Left lung (tissue), 4 donors: ENCODE measurements at regions not wholly inside any gene's neighbourhood (a gene's known extent, or its start where the extent isn't known, plus 50 kb on each side); places are given as distances from the start of the nearest gene placed in this dataset.

Source experiments
- ATAC-seq: fragments of 200-7000 bp; cut with Tn5 transposase; one replicate; pipeline ENCODE4 v1.9.1; 2020; ENCODE audit warnings: moderate library complexity
- DNase-seq, 4 donors: peaks; one replicate each; pipeline ENCODE4 v3.0.0-alpha.2; 2013 to 2020
- H3K27ac ChIP-seq, 2 donors: fragments of 200-600 bp; sonication (generic) in 1 of 2; one replicate each; pipeline versions ENCODE4 v1.5.0 to v1.8.0; 2020 to 2021
- H3K27me3 ChIP-seq, 2 donors: fragments of 200-600 bp; sonication (generic) in 1 of 2; one replicate each; pipeline versions ENCODE4 v1.5.0 to v1.8.0; 2020 to 2021
- H3K36me3 ChIP-seq, 2 donors: fragments of 200-600 bp; sonication (generic) in 1 of 2; one replicate each; pipeline versions ENCODE4 v1.5.0 to v1.8.0; 2020 to 2021
- H3K4me1 ChIP-seq, 2 donors: fragments of 200-600 bp; one replicate each; pipeline ENCODE4 v1.8.0; 2021
- H3K4me3 ChIP-seq, 2 donors: fragments of 200-600 bp; sonication (generic) in 1 of 2; one replicate each; pipeline versions ENCODE4 v1.5.0 to v1.8.0; 2020 to 2021; ENCODE audit warnings: mild to moderate bottlenecking in 1 of 2
- H3K9me3 ChIP-seq, 2 donors: fragments of 200-600 bp; sonication (generic) in 1 of 2; one replicate each; pipeline versions ENCODE4 v1.5.0 to v1.8.0; 2020 to 2021
- CTCF ChIP-seq, 2 donors: fragments of 200-600 bp; sonication (generic) in 1 of 2; IDR thresholded peaks; one replicate each; pipeline versions ENCODE4 v1.5.0 to v1.8.0; 2021; ENCODE audit warnings: antibody characterized with exemption in 2 of 2
- intact Hi-C, 2 donors: fragments of 100-400 bp; cut with DNase I; formaldehyde crosslinking; loops; one replicate each; pipeline versions ENCODE4 v1.11.2 to v1.14.2; 2022
- donor health status: DM: no; HTN: yes; CAD: no.
- donor health status: DM: no; HTN: no; CAD: no.

- Histone ChIP-seq H3K4me1 (no peaks in the 10 kb centered on the region), H3K27me3 (no peaks in the 10 kb centered on the region), H3K4me3 (no peak overlapping the region), H3K36me3 (no peaks in the 10 kb centered on the region), H3K27ac (no peak overlapping the region), H3K9me3 (no peaks in the 10 kb centered on the region)
- intact Hi-C loops, result no loop called here
- DNase-seq (no peak), ATAC-seq (no peak)
- no peak for TF ChIP-seq CTCF (IDR thresholded peaks at IDR 0.05)
Measured at GRCh38 chr13:81058211-81058915, 717.4 kb upstream of the SPRY2 start.

GRCh38 chr13:81051873-81052272, 710.9 kb upstream of the SPRY2 start:
- no peaks in the 10 kb centered on the region for H3K4me1 ChIP-seq
- H3K9me3 ChIP-seq, result no peaks in the 10 kb centered on the region
- intact Hi-C loops, result no loop called here
- no peak overlapping the region for H3K4me3 ChIP-seq
- no peaks in the 10 kb centered on the region for H3K27me3 ChIP-seq
- TF ChIP-seq CTCF (IDR thresholded peaks at IDR 0.05), result no peak
- H3K36me3 ChIP-seq, result no peaks in the 10 kb centered on the region
- ATAC-seq (no peak), DNase-seq (no peak)
- no peak overlapping the region for H3K27ac ChIP-seq

- Histone ChIP-seq H3K27me3 (no peaks in the 10 kb centered on the region), H3K4me3 (no peak overlapping the region), H3K9me3 (no peaks in the 10 kb centered on the region), H3K27ac (no peak overlapping the region), H3K36me3 (no peaks in the 10 kb centered on the region), H3K4me1 (no peaks in the 10 kb centered on the region)
- ATAC-seq, result no peak
- no peak for TF ChIP-seq CTCF (IDR thresholded peaks at IDR 0.05)
- no peak for DNase-seq
- intact Hi-C loops, result no loop called here
Measured at GRCh38 chr13:81048026-81048461, 707.1 kb upstream of the SPRY2 start.

GRCh38 chr13:81041761-81042160, 700.8 kb upstream of the SPRY2 start:
- intact Hi-C loops, result no loop called here
- no peak for DNase-seq
- no peaks in the 10 kb centered on the region for H3K36me3 ChIP-seq
- H3K27me3 ChIP-seq, result no peaks in the 10 kb centered on the region
- no peak overlapping the region for H3K4me3 ChIP-seq
- peaks cover 0 to 15% of the 10 kb centered on the region in 2 donors for H3K9me3 ChIP-seq
- H3K4me1 ChIP-seq, result no peaks in the 10 kb centered on the region
- ATAC-seq, result no peak
- H3K27ac ChIP-seq, result no peak overlapping the region
- TF ChIP-seq CTCF (IDR thresholded peaks at IDR 0.05), result no peak

GRCh38 chr13:81031996-81032395, 691.1 kb upstream of the SPRY2 start:
- DNase-seq, result no peak
- intact Hi-C loops, result no loop called here
- peak; percentile 81 for ATAC-seq
- no peak overlapping the region for H3K4me3 ChIP-seq
- no peak for TF ChIP-seq CTCF (IDR thresholded peaks at IDR 0.05)
- no peaks in the 10 kb centered on the region for H3K4me1 ChIP-seq
- H3K27ac ChIP-seq, result no peak overlapping the region
- H3K36me3 ChIP-seq, result no peaks in the 10 kb centered on the region
- H3K27me3 ChIP-seq, result no peaks in the 10 kb centered on the region
- no peaks in the 10 kb centered on the region for H3K9me3 ChIP-seq
